ENCODE measurements at regions not wholly inside any gene's neighbourhood (a gene's known extent, or its start where the extent isn't known, plus 50 kb on each side); places are given as distances from the start of the nearest gene placed in this dataset.

GRCh38 chr4:66035701-66036100, 365.4 kb upstream of the EPHA5 start:
- H3K36me3 ChIP-seq (ENCODE audit: control insufficient read depth, insufficient read depth, low read length): no peaks in the 10 kb centered on the region
- TF ChIP-seq CTCF (IDR thresholded peaks at IDR 0.05; ENCODE audit: insufficient read depth, low read length, poor library complexity, severe bottlenecking): no peak
- DNase-seq (ENCODE audit: low read depth): no peak
- H3K4me3 ChIP-seq (ENCODE audit: low read depth, low read length): no peak overlapping the region
- H3K27me3 ChIP-seq (ENCODE audit: control insufficient read depth, insufficient read depth, low read length): no peaks in the 10 kb centered on the region

GRCh38 chr4:66034671-66035070, 364.4 kb upstream of the EPHA5 start:
- no peak for DNase-seq (ENCODE audit: low read depth)
- Histone ChIP-seq H3K36me3 (ENCODE audit: control insufficient read depth, insufficient read depth, low read length) (no peaks in the 10 kb centered on the region), H3K4me3 (ENCODE audit: low read depth, low read length) (no peak overlapping the region), H3K27me3 (ENCODE audit: control insufficient read depth, insufficient read depth, low read length) (no peaks in the 10 kb centered on the region)
- TF ChIP-seq CTCF (IDR thresholded peaks at IDR 0.05; ENCODE audit: insufficient read depth, low read length, poor library complexity, severe bottlenecking): no peak

GRCh38 chr4:66034262-66034661, 364.0 kb upstream of the EPHA5 start:
- Histone ChIP-seq H3K27me3 (ENCODE audit: control insufficient read depth, insufficient read depth, low read length) (no peaks in the 10 kb centered on the region), H3K36me3 (ENCODE audit: control insufficient read depth, insufficient read depth, low read length) (no peaks in the 10 kb centered on the region), H3K4me3 (ENCODE audit: low read depth, low read length) (no peak overlapping the region)
- DNase-seq (ENCODE audit: low read depth): no peak
- TF ChIP-seq CTCF (IDR thresholded peaks at IDR 0.05; ENCODE audit: insufficient read depth, low read length, poor library complexity, severe bottlenecking): no peak

GRCh38 chr4:66032571-66032970, 362.3 kb upstream of the EPHA5 start:
- no peaks in the 10 kb centered on the region for H3K36me3 ChIP-seq (ENCODE audit: control insufficient read depth, insufficient read depth, low read length)
- H3K27me3 ChIP-seq (ENCODE audit: control insufficient read depth, insufficient read depth, low read length): no peaks in the 10 kb centered on the region
- no peak overlapping the region for H3K4me3 ChIP-seq (ENCODE audit: low read depth, low read length)
- DNase-seq (ENCODE audit: low read depth): no peak
- no peak for TF ChIP-seq CTCF (IDR thresholded peaks at IDR 0.05; ENCODE audit: insufficient read depth, low read length, poor library complexity, severe bottlenecking)

GRCh38 chr4:66028668-66029067, 358.4 kb upstream of the EPHA5 start:
- Histone ChIP-seq H3K27me3 (ENCODE audit: control insufficient read depth, insufficient read depth, low read length) (no peaks in the 10 kb centered on the region), H3K4me3 (ENCODE audit: low read depth, low read length) (no peak overlapping the region), H3K36me3 (ENCODE audit: control insufficient read depth, insufficient read depth, low read length) (no peaks in the 10 kb centered on the region)
- TF ChIP-seq CTCF (IDR thresholded peaks at IDR 0.05; ENCODE audit: insufficient read depth, low read length, poor library complexity, severe bottlenecking): no peak
- DNase-seq (ENCODE audit: low read depth): no peak

- no peaks in the 10 kb centered on the region for H3K27me3 ChIP-seq (ENCODE audit: control insufficient read depth, insufficient read depth, low read length)
- DNase-seq (ENCODE audit: low read depth): no peak
- no peaks in the 10 kb centered on the region for H3K36me3 ChIP-seq (ENCODE audit: control insufficient read depth, insufficient read depth, low read length)
- no peak overlapping the region for H3K4me3 ChIP-seq (ENCODE audit: low read depth, low read length)
- no peak for TF ChIP-seq CTCF (IDR thresholded peaks at IDR 0.05; ENCODE audit: insufficient read depth, low read length, poor library complexity, severe bottlenecking)
Measured at GRCh38 chr4:66023061-66023460, 352.8 kb upstream of the EPHA5 start.
